ENCODE measurements at regions not wholly inside any gene's neighbourhood (a gene's known extent, or its start where the extent isn't known, plus 50 kb on each side); places are given as distances from the start of the nearest gene placed in this dataset.
A peak's percentile ranks its signal among the peaks of the same experiment; 100 is the strongest.

DNA sequence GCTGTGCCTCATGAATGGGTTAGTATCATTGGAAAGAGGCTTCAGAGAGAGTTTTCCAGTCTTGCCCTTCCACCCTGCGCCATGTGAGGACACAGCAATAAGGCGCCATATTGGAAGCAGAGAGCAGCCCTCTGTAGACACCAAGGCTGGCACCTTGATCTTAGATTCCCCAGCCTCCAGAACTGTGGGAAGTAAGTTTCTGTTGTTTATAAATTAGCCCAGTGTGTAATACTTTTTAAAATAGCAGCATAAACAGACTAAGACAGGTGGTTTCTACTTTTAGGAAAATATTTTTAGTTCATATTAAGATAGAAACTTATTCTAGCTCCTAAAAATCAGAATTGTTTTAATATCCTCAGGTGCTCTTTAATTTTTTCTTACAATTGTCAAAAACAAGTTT lies 117.9 kb downstream of the TM9SF2 start:
- no peak for DNase-seq
- H3K27me3 ChIP-seq, result no peaks in the 10 kb centered on the region
- H3K9me3 ChIP-seq, result no peaks in the 10 kb centered on the region
- H3K4me1 ChIP-seq, result no peaks in the 10 kb centered on the region
- no peak overlapping the region for H3K4me3 ChIP-seq
- H3K36me3 ChIP-seq, result no peaks in the 10 kb centered on the region
- no peak overlapping the region for H3K27ac ChIP-seq
- ATAC-seq, result no peak
- intact Hi-C loops (cut with DNase I), result loop anchor here in 1 of 2 donors (10.0 kb wide), 1 partner anchor 174 kb away; no protein-coding TSS in a partner anchor
- TF ChIP-seq, protein P1, sequence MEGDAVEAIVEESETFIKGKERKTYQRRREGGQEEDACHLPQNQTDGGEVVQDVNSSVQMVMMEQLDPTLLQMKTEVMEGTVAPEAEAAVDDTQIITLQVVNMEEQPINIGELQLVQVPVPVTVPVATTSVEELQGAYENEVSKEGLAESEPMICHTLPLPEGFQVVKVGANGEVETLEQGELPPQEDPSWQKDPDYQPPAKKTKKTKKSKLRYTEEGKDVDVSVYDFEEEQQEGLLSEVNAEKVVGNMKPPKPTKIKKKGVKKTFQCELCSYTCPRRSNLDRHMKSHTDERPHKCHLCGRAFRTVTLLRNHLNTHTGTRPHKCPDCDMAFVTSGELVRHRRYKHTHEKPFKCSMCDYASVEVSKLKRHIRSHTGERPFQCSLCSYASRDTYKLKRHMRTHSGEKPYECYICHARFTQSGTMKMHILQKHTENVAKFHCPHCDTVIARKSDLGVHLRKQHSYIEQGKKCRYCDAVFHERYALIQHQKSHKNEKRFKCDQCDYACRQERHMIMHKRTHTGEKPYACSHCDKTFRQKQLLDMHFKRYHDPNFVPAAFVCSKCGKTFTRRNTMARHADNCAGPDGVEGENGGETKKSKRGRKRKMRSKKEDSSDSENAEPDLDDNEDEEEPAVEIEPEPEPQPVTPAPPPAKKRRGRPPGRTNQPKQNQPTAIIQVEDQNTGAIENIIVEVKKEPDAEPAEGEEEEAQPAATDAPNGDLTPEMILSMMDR (IDR thresholded peaks at IDR 0.05), result no peak

DNA sequence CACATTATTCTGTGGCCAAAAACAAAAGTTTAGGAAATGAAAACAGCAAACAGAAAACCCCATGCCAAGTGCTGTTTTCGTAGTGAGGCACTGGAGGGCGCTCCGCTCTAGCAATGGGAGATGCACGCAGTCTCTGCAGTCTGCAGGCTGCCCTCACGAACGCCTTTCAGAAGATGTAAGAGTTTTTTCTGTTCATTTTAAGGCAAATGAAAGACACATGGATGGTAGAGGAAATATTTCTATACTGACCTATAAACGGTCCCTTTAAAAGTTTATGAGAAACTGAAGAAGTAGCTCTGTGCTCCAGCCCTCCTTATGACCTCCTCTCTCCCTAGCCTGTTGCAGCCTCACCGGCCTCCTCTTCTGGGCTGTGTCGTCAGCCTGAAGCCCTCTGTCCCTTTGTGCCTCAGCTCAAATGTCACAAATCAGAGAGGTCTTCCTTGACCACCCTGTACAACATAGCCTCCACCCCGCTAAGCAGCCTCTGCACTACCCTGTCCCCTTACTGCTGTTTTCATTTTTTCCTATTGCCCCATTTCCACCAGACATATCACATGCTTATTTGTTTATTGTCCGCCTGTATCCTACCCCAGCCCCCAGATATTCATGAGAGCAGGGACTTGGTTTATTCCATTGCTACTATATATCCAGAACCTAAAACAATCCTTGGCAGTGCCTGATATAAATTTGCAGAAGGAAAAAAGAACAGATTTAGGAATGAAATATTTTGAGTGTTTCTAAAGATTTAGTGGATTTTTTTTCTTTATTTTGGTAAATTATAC lies 116.4 kb downstream of the TM9SF2 start:
- peak in 1 of 4 donors; percentile 48 for DNase-seq
- H3K4me3 ChIP-seq, result no peak overlapping the region
- peak; percentile 72 for ATAC-seq
- no peak overlapping the region for H3K27ac ChIP-seq
- no peaks in the 10 kb centered on the region for H3K27me3 ChIP-seq
- no peaks in the 10 kb centered on the region for H3K4me1 ChIP-seq
- H3K9me3 ChIP-seq, result no peaks in the 10 kb centered on the region
- TF ChIP-seq, protein P1 (IDR thresholded peaks at IDR 0.05), result peak in 1 of 2 donors; percentile 32
- no peaks in the 10 kb centered on the region for H3K36me3 ChIP-seq
- intact Hi-C loops (cut with DNase I), result loop anchor here in 1 of 2 donors (10.0 kb wide), 1 partner anchor 173 kb away; no protein-coding TSS in a partner anchor

DNA sequence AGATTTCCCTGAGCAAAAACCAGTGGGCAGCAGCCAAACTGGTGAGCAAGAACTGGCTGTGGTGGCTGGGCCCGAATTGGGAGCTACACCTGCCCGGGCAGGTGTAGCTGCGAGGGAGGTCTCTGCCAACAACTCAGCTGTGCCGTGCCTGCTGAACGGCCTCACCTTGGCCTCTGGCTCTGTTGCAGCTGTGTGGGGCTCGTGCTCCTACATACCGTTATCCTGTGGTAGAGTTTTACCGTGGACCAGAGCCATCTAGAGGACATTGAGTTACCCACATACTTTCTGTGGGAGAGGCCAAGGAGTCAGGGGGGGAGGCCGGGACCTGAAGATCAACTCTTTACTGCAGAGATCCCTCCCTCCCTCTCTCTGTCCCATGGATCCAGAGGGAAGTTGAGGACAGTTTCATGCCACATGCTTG lies 113.2 kb downstream of the TM9SF2 start:
- no peaks in the 10 kb centered on the region for H3K36me3 ChIP-seq
- ATAC-seq (peak; percentile 66), DNase-seq (peak in 1 of 4 donors; percentile 7)
- intact Hi-C loops (cut with DNase I), result loop anchor here in 1 of 2 donors (10.0 kb wide), 1 partner anchor 170 kb away; no protein-coding TSS in a partner anchor
- no peak overlapping the region for H3K27ac ChIP-seq
- H3K4me3 ChIP-seq, result no peak overlapping the region
- no peaks in the 10 kb centered on the region for H3K27me3 ChIP-seq
- H3K4me1 ChIP-seq, result no peaks in the 10 kb centered on the region
- no peaks in the 10 kb centered on the region for H3K9me3 ChIP-seq
- TF ChIP-seq, protein P1 (IDR thresholded peaks at IDR 0.05), result peak in 1 of 2 donors; percentile 9

Small RNAs in the stretch of these regions (microRNA-seq; reads per million reads assigned to microRNA genes)
- gene MIR4306, result 0 reads per million in 2 donors

All from left lung (tissue), 4 donors.